Stimulated activated CD4-positive, alpha-beta T cell treated with anti-CD3 and anti-CD28 coated beads, Interleukin-12 subunit alpha, Interleukin-12 subunit beta, amount 100 ng/mL, for 48 hours (primary cell): ENCODE measurements at regions not wholly inside any gene's neighbourhood (a gene's known extent, or its start where the extent isn't known, plus 50 kb on each side); places are given as distances from the start of the nearest gene placed in this dataset.
"Not testable (repeated sequence)": the region's sequence is repeated elsewhere in the genome, so short reads cannot be mapped to it uniquely, and the experiment has no call there.

Experiments used
- DNase-seq, 3 donors: peaks; one replicate each; pipeline ENCODE4 v3.0.0-alpha.2; 2020; ENCODE audit warnings: low read depth in 2 of 3, low spot score in 1 of 3

DNA sequence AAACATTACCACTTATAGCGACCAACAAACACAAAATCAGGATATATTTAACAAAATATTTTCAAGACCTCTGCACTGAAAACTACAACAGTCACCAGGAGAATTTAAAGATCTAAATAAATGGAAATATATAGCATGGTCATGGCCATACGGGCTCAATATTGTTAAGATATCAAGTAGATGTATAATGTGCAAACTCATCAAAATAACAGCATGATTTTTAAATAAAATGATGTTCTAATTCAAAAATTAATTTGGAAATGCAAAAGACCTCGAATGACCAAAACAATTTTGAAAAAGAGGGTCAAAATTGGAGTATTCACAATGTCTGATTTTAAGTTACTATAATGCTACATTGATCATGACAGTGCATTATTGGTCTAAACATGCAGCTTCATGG is 159.1 kb upstream of the NDN start:
- DNase-seq, result no peak

- no peak for DNase-seq
Measured at GRCh38 chr15:23850666-23851065, 163.6 kb upstream of the NDN start.

DNA sequence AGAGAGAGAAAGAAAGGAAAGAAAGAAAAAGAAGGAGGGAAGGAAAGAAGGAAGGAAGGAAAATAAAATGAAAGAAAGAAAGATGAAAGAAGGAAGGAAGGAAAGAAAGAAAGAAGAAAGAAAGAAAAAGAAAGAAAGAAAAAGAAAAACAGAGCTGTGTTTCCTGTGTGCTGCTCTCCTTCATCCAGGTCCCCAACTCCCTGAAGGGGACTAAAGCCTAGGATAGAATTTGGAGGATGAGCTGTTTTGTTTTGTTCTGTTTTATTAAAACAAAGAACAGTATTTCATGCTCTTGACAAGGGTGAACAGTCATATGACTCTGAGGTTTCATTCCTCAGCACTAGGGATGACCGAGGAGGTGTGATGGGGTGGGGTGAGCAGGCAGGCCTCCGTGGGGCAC is 164.8 kb upstream of the NDN start:
- no peak for DNase-seq

DNA sequence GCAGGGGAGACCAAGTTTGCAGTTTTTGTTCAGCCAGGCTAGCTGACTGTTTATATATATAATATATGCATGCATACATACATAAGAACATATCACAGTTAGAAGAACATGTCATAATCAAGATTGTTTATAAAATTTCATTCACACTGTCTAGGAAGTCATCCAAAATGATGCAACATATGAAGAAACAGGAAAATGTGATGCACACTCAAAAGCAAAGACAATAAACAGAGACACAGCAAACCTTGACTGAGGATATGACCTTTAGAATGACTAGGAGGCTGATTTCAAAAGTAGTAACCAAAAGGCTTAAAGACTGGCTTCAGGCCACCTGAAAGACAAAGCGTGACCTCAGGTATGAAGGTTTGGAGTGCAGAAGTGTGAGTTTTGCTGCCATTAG is 166.2 kb upstream of the NDN start:
- DNase-seq, result no peak

GRCh38 chr15:23854203-23854911 is 167.3 kb upstream of the NDN start:
- no peak for DNase-seq

GRCh38 chr15:23854912-23855659 is 168.0 kb upstream of the NDN start:
- no peak for DNase-seq

DNA sequence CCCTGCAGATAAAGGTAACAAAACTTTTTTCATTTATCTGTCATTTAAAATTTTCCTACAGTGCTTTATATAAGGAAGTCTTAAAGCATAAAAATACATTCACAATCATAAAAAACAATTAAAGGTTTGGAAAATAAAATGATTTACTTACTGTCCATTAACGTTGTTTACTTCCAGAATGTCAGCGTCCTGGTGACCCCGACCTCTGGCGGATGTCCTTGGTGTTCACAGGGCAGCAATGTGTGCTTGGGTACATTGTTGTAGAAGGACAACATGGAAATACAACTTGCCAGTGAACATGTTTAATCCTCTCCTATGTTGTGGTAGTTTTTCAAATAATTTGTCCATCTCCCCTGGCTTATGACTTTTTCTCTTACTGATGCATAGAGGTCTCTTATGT is 168.8 kb upstream of the NDN start:
- no peak for DNase-seq

GRCh38 chr15:23857028-23857641 is 170.0 kb upstream of the NDN start:
- DNase-seq, result peak in 1 of 3 donors; percentile 4

GRCh38 chr15:23859008-23859407 is 171.9 kb upstream of the NDN start:
- no peak for DNase-seq

DNA sequence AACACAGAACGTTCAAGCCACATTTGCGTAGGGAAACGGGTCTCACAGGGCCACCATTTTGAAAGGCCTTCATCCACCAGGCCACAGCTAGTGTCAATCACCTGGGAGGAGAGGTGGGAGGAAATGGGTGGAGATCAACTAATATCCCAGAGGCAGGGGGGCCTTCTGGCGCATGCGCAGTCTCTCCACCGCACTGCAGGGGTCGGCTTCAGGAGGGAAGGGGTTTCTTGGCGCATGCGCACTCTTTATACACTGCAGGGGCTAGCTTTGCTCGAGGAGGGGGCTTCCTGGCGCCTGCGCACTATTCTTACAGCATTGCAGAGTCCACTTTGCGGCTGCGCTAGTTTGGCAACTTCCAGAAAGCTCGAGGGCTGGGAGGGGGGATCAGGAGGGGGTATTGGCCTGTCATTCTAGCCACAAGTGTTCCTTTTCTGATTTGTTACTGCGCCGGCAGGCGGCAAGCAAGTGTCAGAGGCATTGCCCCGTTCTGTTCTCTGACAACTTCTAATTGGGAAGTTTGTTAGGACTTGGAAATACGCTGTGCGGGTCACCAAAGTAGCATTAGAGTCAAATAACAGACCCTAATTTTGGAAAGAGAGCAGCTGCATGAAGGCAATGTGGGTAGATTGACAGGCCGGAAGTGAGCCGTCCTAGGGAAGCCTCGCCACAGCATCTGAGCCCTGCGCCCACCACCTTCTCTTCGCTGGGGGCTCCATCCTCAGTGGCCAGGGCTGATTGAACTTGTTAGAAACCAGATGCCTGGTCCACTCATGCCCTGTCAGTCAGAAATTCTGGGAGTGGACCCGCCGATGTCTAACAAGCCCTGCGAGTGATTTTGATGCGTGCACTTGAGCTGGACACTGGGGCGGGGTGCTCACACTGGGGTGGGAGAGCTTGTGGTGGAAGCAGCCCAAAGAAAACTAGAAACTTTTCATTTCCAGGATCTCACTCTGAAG is 173.5 kb upstream of the NDN start:
- DNase-seq, result no peak

DNA sequence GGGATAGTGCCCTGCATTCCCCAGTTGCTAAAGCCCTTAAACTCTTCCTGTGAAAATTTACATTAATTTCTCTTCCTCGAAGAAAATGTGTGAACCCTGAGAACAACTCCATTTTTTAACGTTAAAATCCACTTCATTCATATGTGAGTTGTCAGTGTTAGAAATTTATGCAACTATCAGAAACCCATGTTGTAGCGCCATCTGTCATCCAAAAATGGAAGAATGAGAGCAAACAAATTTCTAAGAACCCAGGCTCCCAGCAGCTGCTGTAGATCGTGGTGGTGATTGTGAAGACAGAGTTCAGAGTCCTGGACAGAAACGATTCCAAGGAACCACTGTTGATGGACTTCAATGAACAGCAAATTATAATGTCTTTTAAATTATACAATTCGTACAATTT is 179.7 kb upstream of the NDN start:
- no peak for DNase-seq

DNA sequence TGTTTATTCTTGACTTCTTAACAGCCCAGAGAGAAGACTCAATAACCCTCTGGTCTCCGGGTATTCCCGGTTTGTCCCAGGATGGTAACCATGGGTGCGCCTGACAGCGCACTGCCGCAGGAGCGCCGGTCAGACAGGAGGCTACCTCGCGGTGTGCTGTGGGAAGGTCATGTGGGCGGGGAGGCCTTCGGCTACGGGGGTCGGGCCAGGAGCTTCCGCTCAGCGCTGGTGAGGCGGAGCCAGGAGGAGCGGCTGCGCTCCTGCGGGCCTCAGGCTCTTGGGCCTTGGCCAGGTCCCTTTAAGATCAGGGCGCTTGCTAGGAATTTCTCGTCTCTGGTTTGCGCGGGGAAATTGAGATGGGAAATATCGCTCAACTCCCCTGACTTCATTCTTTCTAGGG is 182.3 kb upstream of the NDN start:
- DNase-seq, result no peak

- not testable (repeated sequence) for DNase-seq
Measured at GRCh38 chr15:23873613-23874012, 186.5 kb upstream of the NDN start.

GRCh38 chr15:23877502-23878412 is 190.7 kb upstream of the NDN start:
- DNase-seq, result peak; percentile 19 to 30 (median 25)

DNA sequence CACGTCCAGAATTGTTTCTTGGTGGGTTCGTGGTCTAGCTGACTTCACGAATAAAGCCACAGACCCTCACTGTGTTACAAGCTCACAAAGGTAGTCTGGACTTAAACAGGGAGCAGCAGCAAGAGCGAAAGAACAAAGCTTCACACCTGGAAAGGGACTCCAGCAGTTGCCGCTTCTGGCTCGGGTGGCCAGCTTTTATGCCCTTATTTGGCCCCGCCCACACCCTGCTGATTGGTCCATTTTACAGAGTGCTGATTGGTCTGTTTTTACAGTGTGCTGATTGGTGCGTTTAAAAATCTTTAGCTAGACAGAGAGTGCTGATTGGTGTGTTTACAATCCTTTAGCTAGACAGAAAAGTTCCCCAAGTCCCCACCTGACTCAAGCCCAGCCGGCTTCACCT is 194.2 kb upstream of the NDN start:
- no peak for DNase-seq

DNA sequence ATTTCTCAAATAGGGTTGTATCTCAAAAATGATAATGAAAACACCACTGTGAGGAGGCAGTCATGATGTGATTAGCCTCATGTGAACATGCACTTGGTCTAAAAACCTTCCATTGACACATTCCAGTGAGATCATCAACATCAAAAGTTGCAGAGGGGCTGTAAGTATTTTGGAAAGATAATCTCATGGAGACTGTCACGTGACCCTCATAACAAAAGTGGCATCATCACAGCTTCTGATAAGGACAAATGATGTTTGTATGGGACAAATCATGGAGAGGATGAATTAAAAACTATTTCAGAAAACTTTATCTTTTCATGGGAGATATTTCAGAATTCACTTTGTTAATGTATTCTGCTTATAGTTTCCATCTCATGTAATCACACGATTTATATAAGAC is 203.1 kb upstream of the NDN start:
- DNase-seq, result no peak

DNA sequence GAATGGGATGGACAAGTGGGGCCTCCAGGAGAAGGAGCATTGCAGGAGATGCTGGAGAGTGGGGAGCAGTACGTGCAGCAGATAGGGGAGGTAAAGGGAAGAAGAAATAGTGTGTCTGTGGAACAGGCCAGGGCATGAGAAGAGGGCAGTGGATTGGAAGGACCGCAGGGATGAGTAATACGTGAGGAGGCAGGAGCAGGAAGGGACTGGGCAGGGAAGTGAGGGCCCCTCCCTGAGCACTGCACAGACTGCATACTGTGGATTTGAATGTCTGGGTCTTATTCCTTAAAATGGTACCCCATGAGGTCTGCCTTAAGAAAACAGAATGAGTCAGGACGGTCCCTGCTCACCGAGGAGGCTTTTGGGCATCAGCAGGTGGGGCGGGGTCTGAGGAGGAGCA is 210.0 kb upstream of the NDN start:
- DNase-seq, result no peak

- no peak for DNase-seq
Measured at GRCh38 chr15:23897531-23897930, 210.4 kb upstream of the NDN start.

GRCh38 chr15:23910030-23910429 is 222.9 kb upstream of the NDN start:
- no peak for DNase-seq

DNA sequence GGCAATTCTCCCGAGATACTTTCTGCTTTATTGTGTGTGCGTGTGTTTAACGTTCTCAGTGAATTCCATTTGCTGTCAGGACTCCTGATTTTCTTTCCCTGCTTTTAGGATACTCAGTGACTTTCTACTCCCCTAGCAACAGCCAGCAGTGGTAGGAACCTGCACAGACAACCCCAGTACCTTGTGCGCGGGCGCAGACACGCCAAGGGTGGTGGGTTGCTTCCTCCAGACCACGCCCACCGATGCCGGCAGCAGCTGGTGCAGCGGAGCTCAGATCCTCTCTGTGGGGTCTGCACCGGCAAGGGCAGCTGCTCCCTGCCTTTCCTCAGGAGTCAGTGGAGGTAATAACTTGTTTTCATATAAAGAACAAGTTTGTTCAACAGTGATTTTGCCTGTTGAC is 225.1 kb upstream of the NDN start:
- DNase-seq, result no peak
